ENCODE measurements at regions not wholly inside any gene's neighbourhood (a gene's known extent, or its start where the extent isn't known, plus 50 kb on each side); places are given as distances from the start of the nearest gene placed in this dataset.

GRCh38 chr10:109156396-109156795, 766.9 kb downstream of the XPNPEP1 start:
- BruUV-seq (replicated peaks), result no TSS peak
- ChIA-PET CTCF (ENCODE audit: unreplicated experiment) (no interaction called here), POLR2A (no interaction called here)
- H4K20me1 ChIP-seq (ENCODE audit: insufficient read depth, low read length), result no peaks in the 10 kb centered on the region
- intact Hi-C loops (cut with micrococcal nuclease; ENCODE audit: unreplicated experiment), result no loop called here
- no peak overlapping the region for H3K4me3 ChIP-seq (ENCODE audit: low read depth, low read length, poor library complexity, severe bottlenecking)
- H3K36me3 ChIP-seq (ENCODE audit: insufficient read depth, low read length), result no peaks in the 10 kb centered on the region
- no peaks in the 10 kb centered on the region for H3K9me2 ChIP-seq (ENCODE audit: insufficient read depth, low read length)
- no peaks in the 10 kb centered on the region for H3K4me1 ChIP-seq (ENCODE audit: insufficient read depth, low read length, poor library complexity, severe bottlenecking)
- no peaks in the 10 kb centered on the region for H3K79me2 ChIP-seq (ENCODE audit: insufficient read depth, low read depth, low read length)
- no peak for DNase-seq (ENCODE audit: low spot score)
- TF ChIP-seq EZH2phosphoT487 (IDR thresholded peaks at IDR 0.05; ENCODE audit: borderline replicate concordance, low read depth, low read length) (no peak), CTCF (conservative IDR thresholded peaks at IDR 0.05; ENCODE audit: low read length) (no peak)
- no peak overlapping the region for H3K27ac ChIP-seq (ENCODE audit: low read depth, low read length, poor library complexity, severe bottlenecking)
- H3K4me2 ChIP-seq (ENCODE audit: low read length), result no peak overlapping the region
- H3K9me3 ChIP-seq (ENCODE audit: low read length), result no peaks in the 10 kb centered on the region
- H2AFZ ChIP-seq (ENCODE audit: low read length), result no peak overlapping the region

DNA sequence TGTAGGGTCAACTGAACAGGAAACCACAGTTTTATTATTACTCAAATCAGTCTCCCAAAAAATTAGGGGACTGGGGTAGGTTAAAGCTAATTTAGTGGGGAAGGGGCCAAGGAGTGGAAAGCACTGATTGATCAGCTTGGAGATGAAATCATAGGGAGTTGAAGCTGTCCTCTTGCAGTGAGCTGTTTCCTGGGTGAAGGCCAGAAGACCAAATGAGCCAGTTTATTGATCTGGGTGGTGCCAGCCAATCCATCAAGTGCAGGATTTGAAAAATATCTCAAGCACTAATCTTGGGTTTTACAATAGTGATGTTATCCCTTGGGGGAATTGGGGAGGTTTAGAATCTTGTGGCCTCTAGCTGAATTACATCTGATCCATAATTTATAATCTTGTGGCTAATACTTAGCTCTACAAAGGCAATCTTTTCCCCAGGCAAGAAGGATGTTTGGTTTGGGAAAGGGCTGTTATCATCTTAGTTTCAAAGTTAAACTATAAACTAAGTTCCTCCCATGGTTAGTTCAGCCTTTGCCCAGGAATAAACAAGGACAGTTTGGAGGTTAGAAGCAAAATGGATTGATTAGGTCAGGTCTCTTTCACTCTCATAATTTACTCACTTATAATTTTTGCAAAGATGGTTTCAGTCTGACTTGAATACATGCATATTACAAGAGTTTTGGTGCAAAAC, 773.5 kb downstream of the XPNPEP1 start:
- ChIA-PET CTCF (ENCODE audit: unreplicated experiment) (no interaction called here), POLR2A (no interaction called here)
- no peak overlapping the region for H3K4me3 ChIP-seq (ENCODE audit: low read depth, low read length, poor library complexity, severe bottlenecking)
- no peak overlapping the region for H3K27ac ChIP-seq (ENCODE audit: low read depth, low read length, poor library complexity, severe bottlenecking)
- H3K9me3 ChIP-seq (ENCODE audit: low read length), result no peaks in the 10 kb centered on the region
- DNase-seq (ENCODE audit: low spot score), result no peak
- intact Hi-C loops (cut with micrococcal nuclease; ENCODE audit: unreplicated experiment), result no loop called here
- no peak for TF ChIP-seq CTCF (conservative IDR thresholded peaks at IDR 0.05; ENCODE audit: low read length)
- no peak for TF ChIP-seq EZH2phosphoT487 (IDR thresholded peaks at IDR 0.05; ENCODE audit: borderline replicate concordance, low read depth, low read length)
- BruUV-seq (replicated peaks), result no TSS peak
- no peak overlapping the region for H2AFZ ChIP-seq (ENCODE audit: low read length)
- H3K36me3 ChIP-seq (ENCODE audit: insufficient read depth, low read length), result no peaks in the 10 kb centered on the region
- no peaks in the 10 kb centered on the region for H3K9me2 ChIP-seq (ENCODE audit: insufficient read depth, low read length)
- no peaks in the 10 kb centered on the region for H3K4me1 ChIP-seq (ENCODE audit: insufficient read depth, low read length, poor library complexity, severe bottlenecking)
- no peaks in the 10 kb centered on the region for H3K79me2 ChIP-seq (ENCODE audit: insufficient read depth, low read depth, low read length)
- no peaks in the 10 kb centered on the region for H4K20me1 ChIP-seq (ENCODE audit: insufficient read depth, low read length)
- no peak overlapping the region for H3K4me2 ChIP-seq (ENCODE audit: low read length)

DNA sequence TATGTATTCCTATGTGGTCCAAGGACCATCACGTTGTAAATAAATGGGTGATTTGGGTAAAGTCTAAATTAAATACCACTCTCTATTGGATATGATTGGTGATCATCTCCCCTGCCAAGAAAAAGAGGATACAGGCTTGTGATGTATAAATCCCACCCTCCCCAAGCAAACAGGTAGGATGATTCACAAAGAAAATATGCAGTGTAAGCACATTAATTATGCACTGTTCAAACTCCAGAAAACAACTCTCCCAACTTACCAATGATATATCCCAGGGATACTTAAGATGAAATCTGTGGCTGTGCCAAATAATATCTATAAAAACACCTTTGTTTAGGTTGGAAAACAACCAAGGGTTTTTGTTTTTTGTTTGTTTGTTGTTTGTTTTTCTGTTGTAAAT, 795.9 kb downstream of the XPNPEP1 start:
- no peaks in the 10 kb centered on the region for H3K4me1 ChIP-seq (ENCODE audit: insufficient read depth, low read length, poor library complexity, severe bottlenecking)
- H3K4me2 ChIP-seq (ENCODE audit: low read length), result no peak overlapping the region
- TF ChIP-seq EZH2phosphoT487 (IDR thresholded peaks at IDR 0.05; ENCODE audit: borderline replicate concordance, low read depth, low read length) (no peak), CTCF (conservative IDR thresholded peaks at IDR 0.05; ENCODE audit: low read length) (no peak)
- DNase-seq (ENCODE audit: low spot score), result no peak
- no peaks in the 10 kb centered on the region for H3K79me2 ChIP-seq (ENCODE audit: insufficient read depth, low read depth, low read length)
- H4K20me1 ChIP-seq (ENCODE audit: insufficient read depth, low read length), result no peaks in the 10 kb centered on the region
- intact Hi-C loops (cut with micrococcal nuclease; ENCODE audit: unreplicated experiment), result no loop called here
- H3K4me3 ChIP-seq (ENCODE audit: low read depth, low read length, poor library complexity, severe bottlenecking), result no peak overlapping the region
- H3K9me2 ChIP-seq (ENCODE audit: insufficient read depth, low read length), result no peaks in the 10 kb centered on the region
- no peaks in the 10 kb centered on the region for H3K36me3 ChIP-seq (ENCODE audit: insufficient read depth, low read length)
- H3K27ac ChIP-seq (ENCODE audit: low read depth, low read length, poor library complexity, severe bottlenecking), result no peak overlapping the region
- H2AFZ ChIP-seq (ENCODE audit: low read length), result no peak overlapping the region
- no TSS peak for BruUV-seq (replicated peaks)
- CTCF ChIA-PET (ENCODE audit: unreplicated experiment), result no interaction called here
- H3K9me3 ChIP-seq (ENCODE audit: low read length), result no peaks in the 10 kb centered on the region
- POLR2A ChIA-PET, result no interaction called here

All from OCI-LY7 (cell line).